GM10248 (cell line): ENCODE measurements at regions not wholly inside any gene's neighbourhood (a gene's known extent, or its start where the extent isn't known, plus 50 kb on each side); places are given as distances from the start of the nearest gene placed in this dataset.

Experiments
- CTCF ChIA-PET: fragments of 300-600 bp; sonication (Branson Sonifier 250); formaldehyde crosslinking; extraction: SDS; loops from one replicate; lab custom pipeline; 2021; ENCODE audit warnings: antibody characterized with exemption; lab: Yijun Ruan, JAX
- POLR2A ChIA-PET: fragments of 350-650 bp; sonication (Branson Sonifier 250); formaldehyde crosslinking; extraction: SDS; loops from one replicate; lab custom pipeline; 2020; ENCODE audit warnings: antibody characterized with exemption; lab: Yijun Ruan, JAX
- DNase-seq: peaks from one replicate; pipeline ENCODE4 v3.0.0; 2012; ENCODE audit errors: extremely low spot score
- CTCF ChIP-seq: IDR thresholded peaks from 2 replicates; pipeline ENCODE4 v1.5.1; 2012; ENCODE audit warnings: mild to moderate bottlenecking, low read depth; ENCODE audit errors: extremely low read depth, missing control alignments, control extremely low read depth

- DNase-seq: no peak
- ChIA-PET POLR2A (no interaction called here), CTCF (interaction anchor here (0.9 to 3.4 kb wide), 12 partner anchors 8 to 536 kb away, joined by 3 to 25 read pairs (median 4); partner anchors contain the start of gene PRDM1)
These were observed 92.6 kb upstream of the PRDM1 start for GRCh38 chr6:105993341-105994117.

GRCh38 chr6:105992315-105992961 lies 93.7 kb upstream of the PRDM1 start:
- ChIA-PET POLR2A (no interaction called here), CTCF (interaction anchor here (1.0 to 3.4 kb wide), 11 partner anchors 9 to 535 kb away, joined by 3 to 25 read pairs (median 4); partner anchors contain the start of gene PRDM1)
- no peak for TF ChIP-seq CTCF
- DNase-seq: peak; percentile 95

More at GRCh38 chr6:105993341-105994117, 92.6 kb upstream of the PRDM1 start:
- TF ChIP-seq CTCF: no peak

- no peak for TF ChIP-seq CTCF
- ChIA-PET CTCF (interaction anchor here (1.1 to 3.4 kb wide), 8 partner anchors 8 to 534 kb away, joined by 3 to 25 read pairs (median 5); no protein-coding TSS in a partner anchor), POLR2A (no interaction called here)
- DNase-seq: peak; percentile 42
These were observed 94.4 kb upstream of the PRDM1 start for GRCh38 chr6:105991561-105992314.

- ChIA-PET CTCF (interaction anchor here (1.0 to 2.5 kb wide), 3 partner anchors 10 to 506 kb away, joined by 3 to 7 read pairs (median 5); no protein-coding TSS in a partner anchor), POLR2A (no interaction called here)
- no peak for DNase-seq
These were observed 96.0 kb upstream of the PRDM1 start for GRCh38 chr6:105990151-105990550.

GRCh38 chr6:105988812-105989577 lies 97.1 kb upstream of the PRDM1 start:
- ChIA-PET CTCF (interaction anchor here (1.5 to 2.5 kb wide), 2 partner anchors 9 to 234 kb away, joined by 5 to 7 read pairs; no protein-coding TSS in a partner anchor), POLR2A (interaction anchor here (0.6 kb wide), 1 partner anchor 532 kb away, joined by 6 read pairs; no protein-coding TSS in a partner anchor)
- no peak for TF ChIP-seq CTCF
- DNase-seq: no peak

More at GRCh38 chr6:105990151-105990550, 96.0 kb upstream of the PRDM1 start:
- TF ChIP-seq CTCF: no peak
